ENCODE measurements at regions not wholly inside any gene's neighbourhood (a gene's known extent, or its start where the extent isn't known, plus 50 kb on each side); places are given as distances from the start of the nearest gene placed in this dataset.

GRCh38 chr7:85554236-85555178, 367.7 kb upstream of the SEMA3D start:
- TF ChIP-seq, protein P1, sequence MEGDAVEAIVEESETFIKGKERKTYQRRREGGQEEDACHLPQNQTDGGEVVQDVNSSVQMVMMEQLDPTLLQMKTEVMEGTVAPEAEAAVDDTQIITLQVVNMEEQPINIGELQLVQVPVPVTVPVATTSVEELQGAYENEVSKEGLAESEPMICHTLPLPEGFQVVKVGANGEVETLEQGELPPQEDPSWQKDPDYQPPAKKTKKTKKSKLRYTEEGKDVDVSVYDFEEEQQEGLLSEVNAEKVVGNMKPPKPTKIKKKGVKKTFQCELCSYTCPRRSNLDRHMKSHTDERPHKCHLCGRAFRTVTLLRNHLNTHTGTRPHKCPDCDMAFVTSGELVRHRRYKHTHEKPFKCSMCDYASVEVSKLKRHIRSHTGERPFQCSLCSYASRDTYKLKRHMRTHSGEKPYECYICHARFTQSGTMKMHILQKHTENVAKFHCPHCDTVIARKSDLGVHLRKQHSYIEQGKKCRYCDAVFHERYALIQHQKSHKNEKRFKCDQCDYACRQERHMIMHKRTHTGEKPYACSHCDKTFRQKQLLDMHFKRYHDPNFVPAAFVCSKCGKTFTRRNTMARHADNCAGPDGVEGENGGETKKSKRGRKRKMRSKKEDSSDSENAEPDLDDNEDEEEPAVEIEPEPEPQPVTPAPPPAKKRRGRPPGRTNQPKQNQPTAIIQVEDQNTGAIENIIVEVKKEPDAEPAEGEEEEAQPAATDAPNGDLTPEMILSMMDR (IDR thresholded peaks at IDR 0.05): peak; percentile 89
- no peak for TF ChIP-seq ZFX (IDR thresholded peaks at IDR 0.05; ENCODE audit: borderline replicate concordance)
